Activated CD8-positive, alpha-beta memory T cell treated with anti-CD3 and anti-CD28 coated beads for 36 hours (primary cell): ENCODE measurements at regions not wholly inside any gene's neighbourhood (a gene's known extent, or its start where the extent isn't known, plus 50 kb on each side); places are given as distances from the start of the nearest gene placed in this dataset.
"Not testable (repeated sequence)": the region's sequence is repeated elsewhere in the genome, so short reads cannot be mapped to it uniquely, and the experiment has no call there.

ENCODE experiments used
- CTCF ChIA-PET: fragments of 350-600 bp; sonication (Branson Sonifier 250); formaldehyde crosslinking; loops from one replicate; lab custom pipeline; 2021; ENCODE audit warnings: antibody characterized with exemption; lab: Charles Lee
- POLR2A ChIA-PET: fragments of 350-600 bp; sonication (Branson Sonifier 250); formaldehyde crosslinking; loops from one replicate; lab custom pipeline; 2021; ENCODE audit warnings: antibody characterized with exemption; lab: Charles Lee

GRCh38 chr9:40939201-40939887 lies 189.1 kb downstream of the FOXD4L6 start:
- POLR2A ChIA-PET, CTCF ChIA-PET: not testable (repeated sequence)

GRCh38 chr9:40935336-40935735 lies 193.1 kb downstream of the FOXD4L6 start:
- ChIA-PET POLR2A (no interaction called here), CTCF (no interaction called here)

- POLR2A ChIA-PET, CTCF ChIA-PET: not testable (repeated sequence)
Measured at GRCh38 chr9:40934480-40934879, 194.0 kb downstream of the FOXD4L6 start.

GRCh38 chr9:40930426-40930825 lies 198.1 kb downstream of the FOXD4L6 start:
- POLR2A ChIA-PET, CTCF ChIA-PET: not testable (repeated sequence)

DNA sequence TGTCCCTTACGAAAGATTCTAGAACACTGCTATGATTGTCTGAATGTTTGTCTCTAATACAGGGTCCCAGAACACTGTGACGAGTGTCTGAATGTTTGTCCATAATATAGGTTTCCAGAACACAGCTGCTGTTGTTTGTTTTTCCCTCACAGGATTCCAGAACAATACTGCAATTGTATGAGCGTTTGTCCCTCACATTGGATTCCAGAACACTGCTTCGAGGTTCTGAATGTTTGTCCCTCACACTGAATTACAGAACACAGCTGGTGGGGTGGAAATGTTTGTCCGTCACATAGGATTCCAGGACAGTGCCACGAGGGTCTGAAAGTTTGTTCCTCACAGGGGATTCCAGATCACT lies 199.0 kb downstream of the FOXD4L6 start:
- POLR2A ChIA-PET, CTCF ChIA-PET: not testable (repeated sequence)

DNA sequence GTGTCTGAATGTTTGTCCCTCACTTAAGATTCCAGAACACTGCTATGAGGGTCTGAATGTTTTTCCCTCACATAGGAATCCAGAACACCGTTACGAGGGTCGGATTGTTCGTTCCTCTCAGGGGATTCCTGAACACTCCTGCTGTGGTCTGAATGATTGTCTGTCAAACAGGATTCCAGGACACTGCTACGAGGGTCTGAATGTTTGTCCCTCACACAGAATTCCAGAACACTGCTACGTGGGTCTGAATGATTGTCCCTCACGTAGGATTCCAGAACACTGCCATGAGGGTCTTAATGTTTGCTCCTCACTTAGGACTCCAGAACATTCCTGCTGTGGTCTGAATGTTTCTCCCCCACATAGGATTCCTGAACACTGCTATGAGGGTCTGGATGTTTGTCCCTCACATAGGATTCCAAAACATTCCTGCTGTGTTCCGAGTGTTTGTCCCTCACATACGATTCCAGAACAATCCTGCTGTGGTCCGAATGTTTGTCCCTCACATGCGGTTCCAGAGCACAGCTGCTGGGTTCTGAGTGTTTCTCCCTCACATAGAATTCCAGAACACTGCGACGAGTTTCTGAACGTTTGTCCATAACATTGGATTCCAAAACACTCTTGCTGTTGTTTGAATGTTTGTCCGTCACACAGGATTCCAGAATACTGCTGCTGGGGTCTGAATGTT lies 199.5 kb downstream of the FOXD4L6 start:
- CTCF ChIA-PET = no interaction called here
- POLR2A ChIA-PET = no interaction called here

DNA sequence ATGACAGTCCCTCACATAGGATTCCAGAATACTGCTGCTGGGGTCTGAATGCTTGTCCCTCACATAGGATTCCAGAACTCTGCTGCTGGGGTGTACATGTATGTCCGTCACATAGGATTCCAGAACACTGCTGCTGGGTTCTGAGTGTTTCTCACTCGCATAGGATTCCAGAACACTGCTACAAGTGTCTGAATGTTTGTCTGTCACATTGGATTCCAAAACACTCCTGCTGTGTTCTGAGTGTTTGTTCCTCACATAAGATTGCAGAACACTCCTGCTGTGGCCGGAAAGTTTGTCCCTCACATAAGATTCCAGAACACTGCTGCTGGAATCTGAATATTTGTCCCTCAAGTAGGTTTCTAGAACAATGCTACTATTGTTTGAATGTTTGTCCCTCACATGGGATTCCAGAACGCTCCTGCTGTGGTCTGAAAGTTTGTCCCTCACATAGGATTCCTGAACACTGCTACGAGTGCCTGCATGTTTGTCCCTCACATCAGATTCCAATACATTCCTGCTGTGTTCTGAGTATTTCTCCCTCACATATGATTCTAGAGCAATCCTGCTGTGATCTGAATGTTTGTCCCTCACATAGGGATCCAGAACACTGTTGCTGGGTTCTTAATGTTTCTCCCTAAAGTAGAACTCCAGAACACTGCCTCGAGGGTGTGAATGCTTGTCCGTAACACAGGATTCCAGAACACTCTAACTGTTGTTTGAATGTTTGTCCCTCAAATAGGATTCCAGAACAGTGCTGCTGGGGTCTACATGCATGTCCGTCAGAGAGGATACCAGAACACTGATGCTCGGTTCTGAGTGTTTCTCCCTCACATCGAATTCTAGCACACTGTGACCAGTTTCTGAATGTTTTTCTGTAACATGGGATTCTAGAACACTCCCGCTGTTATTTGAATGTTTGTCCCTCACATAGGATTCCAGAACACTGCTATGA lies 200.4 kb downstream of the FOXD4L6 start:
- ChIA-PET POLR2A (no interaction called here), CTCF (no interaction called here)

DNA sequence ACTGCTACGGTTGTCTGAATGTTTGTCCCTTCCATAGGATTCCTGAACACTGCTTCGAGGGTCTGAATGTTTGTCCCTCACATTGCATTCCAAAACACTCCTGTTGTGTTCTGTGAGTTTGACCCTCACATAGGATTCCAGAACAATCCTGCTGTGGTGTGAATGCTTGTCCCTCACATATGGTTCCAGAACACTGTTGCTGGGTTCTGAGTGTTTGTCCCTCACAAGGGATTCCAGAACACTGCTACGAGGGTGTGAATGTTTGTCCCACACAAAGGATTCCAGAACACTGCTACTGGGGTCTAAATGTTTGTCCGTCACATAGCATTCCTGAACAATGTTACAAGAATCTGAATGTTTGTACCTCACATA lies 201.2 kb downstream of the FOXD4L6 start:
- POLR2A ChIA-PET = no interaction called here
- CTCF ChIA-PET = no interaction called here

DNA sequence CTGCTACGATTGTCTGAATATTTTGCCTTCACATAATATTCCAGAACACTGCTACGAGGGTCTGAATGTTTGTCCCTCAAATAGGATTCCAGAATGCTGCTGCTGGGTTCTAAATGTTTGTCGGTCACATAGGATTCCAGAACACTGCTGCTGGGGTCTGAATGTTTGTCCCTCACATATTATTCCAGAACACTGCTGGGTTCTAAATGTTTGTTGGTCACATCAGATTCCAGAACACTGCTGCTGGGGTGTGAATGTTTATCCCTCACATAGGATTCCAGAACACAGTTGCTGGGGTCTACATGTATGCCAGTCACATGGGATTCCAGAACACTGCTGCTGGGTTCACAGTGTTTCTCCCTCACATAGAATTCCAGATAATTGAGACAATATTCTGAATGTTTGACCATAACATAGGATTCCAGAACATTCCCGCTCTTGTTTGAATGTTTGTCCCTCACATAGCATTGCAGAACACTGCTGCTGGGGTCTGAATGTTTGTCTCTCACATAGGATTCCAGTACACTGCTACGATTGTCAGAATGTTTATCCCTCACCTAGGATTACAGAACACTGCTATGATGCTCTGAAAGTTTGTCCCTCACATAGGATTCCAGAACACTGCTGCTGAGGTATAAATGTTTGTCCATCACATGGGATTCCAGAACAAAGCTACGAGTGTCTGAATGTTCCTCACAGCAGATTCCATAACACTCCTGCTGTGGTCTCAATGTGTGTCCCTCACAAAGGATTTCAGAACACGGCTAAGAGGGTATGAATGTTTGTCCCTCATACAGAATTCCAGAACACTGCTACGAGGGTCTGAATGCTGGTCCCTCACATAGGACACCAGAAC lies 201.8 kb downstream of the FOXD4L6 start:
- CTCF ChIA-PET = no interaction called here
- POLR2A ChIA-PET = no interaction called here

- ChIA-PET POLR2A (no interaction called here), CTCF (no interaction called here)
Measured at GRCh38 chr9:40925149-40925548, 203.3 kb downstream of the FOXD4L6 start.

DNA sequence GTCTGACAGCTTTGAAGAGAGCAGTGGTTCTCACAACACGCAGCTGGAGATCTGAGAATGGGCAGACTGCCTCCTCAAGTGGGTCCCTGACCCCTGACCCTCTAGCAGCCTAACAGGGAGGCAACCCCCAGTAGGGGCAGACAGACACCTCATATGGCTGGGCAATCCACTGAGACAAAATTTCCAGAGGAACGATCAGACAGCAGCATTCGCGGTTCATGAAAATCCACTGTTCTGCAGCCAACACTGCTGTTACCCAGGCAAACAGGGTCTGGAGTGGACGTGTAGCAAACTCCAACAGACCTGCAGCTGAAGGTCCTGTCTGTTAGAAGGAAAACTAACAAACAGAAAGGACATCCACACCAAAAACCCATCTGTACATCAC lies 212.1 kb downstream of the FOXD4L6 start:
- POLR2A ChIA-PET, CTCF ChIA-PET: not testable (repeated sequence)

DNA sequence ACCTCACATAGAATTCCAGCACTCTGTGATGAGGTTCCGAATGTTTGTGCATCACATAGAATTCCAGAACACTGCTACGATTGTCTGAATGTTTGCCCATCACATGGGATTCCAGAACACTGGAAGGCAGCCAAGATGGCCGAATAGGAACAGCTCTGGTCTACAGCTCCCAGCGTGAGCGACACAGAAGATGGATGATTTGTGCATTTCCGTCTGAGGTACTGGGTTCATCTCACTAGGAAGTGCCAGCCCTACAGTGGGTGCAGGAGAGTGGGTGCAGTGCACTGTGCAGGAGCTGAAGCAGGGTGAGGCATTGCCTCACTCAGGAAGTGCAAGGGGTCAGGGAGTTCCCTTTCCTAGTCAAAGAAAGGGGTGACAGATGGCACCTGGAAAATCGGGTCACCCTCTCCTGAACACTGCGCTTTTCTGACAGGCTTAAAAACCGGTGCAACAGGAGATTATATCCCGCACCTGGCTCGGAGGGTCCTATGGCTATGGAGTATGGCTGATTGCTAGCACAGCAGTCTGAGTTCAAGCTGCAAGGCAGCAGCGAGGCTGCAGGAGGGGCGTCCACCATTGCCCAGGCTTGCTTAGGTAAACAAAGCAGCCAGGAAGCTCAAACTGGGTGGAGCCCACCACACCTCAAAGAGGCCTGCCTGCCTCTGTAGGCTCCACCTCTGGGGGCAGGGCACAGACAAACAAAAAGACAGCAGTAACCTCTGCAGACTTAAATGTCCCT lies 212.7 kb downstream of the FOXD4L6 start:
- CTCF ChIA-PET, POLR2A ChIA-PET: not testable (repeated sequence)

DNA sequence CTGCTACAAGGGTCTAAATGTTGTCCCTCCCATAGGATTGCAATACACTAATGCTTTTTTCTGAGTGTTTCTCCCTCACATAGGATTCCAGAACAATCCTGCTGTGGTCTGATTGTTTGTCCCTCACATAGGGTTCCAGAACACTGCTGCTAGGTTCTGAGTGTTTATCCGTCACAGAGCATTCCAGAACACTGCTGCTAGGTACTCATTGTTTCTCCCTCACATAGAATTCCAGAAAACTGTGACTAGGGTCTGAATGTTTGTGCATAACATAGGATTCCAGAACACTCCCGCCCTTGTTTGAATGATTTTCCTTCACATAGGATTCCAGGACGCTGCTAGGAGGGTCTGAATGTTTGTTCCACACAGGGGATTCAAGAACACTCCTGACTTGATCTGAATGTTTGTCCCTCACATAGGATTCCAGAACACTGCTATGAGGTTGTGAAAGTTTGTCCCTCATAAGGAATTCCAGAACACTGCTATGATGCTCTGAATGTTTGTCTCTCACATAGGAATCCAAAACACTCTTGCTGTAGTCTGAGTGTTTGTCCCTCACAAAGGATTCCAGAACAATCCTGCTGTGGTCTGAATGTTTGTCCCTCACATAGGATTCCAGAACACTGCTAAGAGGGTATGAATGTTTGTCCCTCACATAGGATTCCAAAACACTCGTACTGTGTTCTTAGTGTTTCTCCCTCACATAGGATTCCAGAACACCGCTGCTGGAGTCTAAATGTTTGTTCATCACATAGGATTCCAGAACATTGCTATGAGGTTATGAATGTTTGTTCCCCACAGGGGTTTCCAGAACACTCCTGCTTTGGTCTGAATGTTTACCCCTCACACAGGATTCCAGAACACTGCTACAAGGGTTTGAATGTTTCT lies 213.5 kb downstream of the FOXD4L6 start:
- POLR2A ChIA-PET = no interaction called here
- CTCF ChIA-PET = no interaction called here

DNA sequence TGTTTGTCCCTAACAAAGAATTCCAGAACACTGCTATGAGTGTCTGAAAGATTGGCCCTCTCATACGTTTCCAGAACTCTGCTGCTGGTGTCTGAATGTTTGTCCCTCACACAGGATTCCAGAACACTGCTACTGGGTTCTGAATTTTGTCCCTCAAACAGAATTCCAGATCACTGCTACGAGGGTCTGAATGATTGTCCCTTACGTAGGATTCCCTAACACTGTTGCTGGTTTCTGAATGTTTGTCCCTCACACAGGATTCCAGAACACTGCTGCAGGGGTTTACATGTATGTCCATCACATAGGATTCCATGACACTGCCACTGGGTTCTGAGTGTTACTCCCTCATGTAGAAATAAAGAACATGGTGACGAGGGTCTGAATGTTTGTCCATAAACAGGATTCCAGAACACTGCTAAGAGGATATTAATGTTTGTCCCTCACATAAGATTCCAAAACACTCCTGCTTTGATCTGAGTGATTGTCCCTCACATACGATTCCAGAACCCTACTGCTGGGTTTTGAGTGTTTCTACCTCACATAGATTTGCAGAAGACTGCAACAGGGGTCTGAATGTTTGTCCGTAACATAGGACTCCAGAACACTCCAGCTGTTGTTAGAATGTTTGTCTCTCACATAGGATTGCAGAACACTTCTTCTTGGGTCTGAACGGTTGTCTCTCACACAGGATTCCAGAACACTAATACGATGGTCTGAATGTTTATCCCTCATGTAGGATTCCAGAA lies 214.4 kb downstream of the FOXD4L6 start:
- POLR2A ChIA-PET = no interaction called here
- CTCF ChIA-PET = no interaction called here

GRCh38 chr9:40913096-40913719 lies 215.3 kb downstream of the FOXD4L6 start:
- CTCF ChIA-PET = no interaction called here

GRCh38 chr9:40912679-40913078 lies 215.8 kb downstream of the FOXD4L6 start:
- CTCF ChIA-PET, POLR2A ChIA-PET: not testable (repeated sequence)

More at GRCh38 chr9:40913096-40913719, 215.3 kb downstream of the FOXD4L6 start:
- POLR2A ChIA-PET = no interaction called here

- ChIA-PET CTCF (no interaction called here), POLR2A (no interaction called here)
Measured at GRCh38 chr9:40911647-40912046, 216.8 kb downstream of the FOXD4L6 start.
